H54 (cell line): ENCODE measurements at regions not wholly inside any gene's neighbourhood (a gene's known extent, or its start where the extent isn't known, plus 50 kb on each side); places are given as distances from the start of the nearest gene placed in this dataset.

Experiments
- DNase-seq: peaks from one replicate; pipeline ENCODE4 v3.0.0; 2011; ENCODE audit warnings: low spot score, mixed read lengths; ENCODE audit not compliant: insufficient read length
- FAIRE-seq: peaks from 3 replicates; lab custom pipeline; 2011; peaks lifted over from hg19 to GRCh38; lab: Jason Lieb, UNC
- POLR2A ChIP-seq: IDR thresholded peaks from 2 replicates; pipeline ENCODE4 v1.6.1; 2011; ENCODE audit warnings: low read depth, mild to moderate bottlenecking, low read length

DNA sequence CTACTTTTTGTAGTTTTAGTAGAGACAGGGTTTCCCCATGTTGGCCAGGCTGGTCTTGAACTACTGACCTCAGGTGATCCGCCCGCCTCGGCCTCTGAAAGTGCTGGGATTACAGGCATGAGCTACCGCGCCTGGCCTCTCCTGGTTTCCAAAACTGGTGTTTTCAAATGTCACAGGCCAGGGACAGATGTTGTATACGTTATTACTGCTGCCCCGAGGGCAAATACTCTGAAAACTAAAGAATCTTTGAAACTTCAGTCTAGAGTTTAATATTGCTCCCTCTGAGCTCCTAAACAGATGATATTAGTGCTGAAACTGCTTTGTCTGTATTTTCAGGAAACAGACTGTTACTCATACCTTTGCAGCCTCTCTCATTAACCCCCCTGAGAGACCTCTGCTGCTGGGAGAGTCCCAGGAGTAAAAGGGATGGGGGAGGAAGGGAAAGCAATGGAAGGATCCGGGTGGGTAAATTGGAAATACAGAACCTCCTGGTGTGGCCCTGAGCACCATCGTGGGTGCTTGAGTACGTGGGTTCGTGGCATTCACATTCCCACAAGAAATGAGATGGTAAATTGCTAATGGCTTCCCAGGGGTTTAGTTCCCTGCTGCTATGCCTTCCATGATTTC is 96.3 kb upstream of the IGF1R start:
- DNase-seq, result no peak
- no peak for TF ChIP-seq POLR2A
- FAIRE-seq, result no peak

DNA sequence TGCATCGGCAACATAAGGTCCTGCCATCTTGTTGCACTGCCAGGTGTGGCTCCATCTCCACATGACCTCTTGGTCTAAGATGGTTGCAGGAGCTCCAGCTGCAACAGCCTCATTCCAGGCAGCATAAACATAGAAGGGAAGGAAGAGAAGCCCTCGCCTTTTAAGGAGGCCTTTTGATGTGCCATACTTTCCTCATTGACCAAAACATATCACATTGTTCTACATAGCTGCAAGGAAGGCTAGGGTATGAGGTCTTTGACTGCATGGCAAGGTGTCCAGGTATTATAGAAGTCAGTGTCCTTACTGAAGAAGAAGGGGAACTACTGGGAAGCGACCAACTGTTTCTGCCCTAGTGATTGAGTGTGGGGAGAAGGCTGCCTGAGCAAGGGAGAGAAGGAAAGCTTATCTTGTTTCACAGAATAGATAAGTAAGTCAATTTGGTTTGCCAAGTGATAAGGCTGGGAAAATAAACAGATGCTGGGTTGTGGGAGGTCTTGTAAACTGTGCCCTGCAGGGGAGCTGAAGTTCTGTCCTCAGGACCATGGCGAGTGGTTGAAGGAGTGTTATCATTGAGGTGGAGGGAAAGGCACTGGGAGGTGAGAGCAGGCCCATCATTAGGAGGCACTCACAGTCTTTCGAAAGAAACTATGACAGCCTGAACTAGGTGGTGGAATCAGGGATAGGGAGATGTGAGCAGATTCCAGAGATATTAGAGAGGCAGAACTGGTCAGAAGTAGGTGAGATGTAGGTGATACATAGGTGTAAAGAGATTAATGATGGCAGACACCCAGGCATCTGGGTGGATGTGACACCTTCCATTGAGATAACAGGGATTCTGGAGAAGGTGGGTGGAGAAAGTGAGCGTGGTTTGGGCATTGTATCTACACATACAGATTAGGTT is 93.8 kb upstream of the IGF1R start:
- DNase-seq (no peak), FAIRE-seq (no peak)
- no peak for TF ChIP-seq POLR2A

DNA sequence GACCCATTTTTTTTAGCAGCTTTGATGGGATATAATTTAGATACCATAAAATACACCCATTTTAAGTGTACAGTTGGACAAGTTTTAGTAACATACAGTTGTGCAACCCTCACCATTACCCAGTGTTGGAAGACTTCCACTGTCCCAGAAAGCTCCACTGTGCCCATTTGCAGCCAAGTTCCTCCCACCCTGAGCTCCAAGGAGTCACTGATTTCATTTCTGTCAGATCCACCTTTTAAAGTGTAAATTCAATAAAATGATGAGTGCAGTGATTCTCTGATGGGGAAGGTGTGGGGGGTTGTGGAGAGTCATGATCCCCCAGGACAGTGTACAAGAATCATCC is 93.2 kb upstream of the IGF1R start:
- no peak for DNase-seq
- no peak for FAIRE-seq
- no peak for TF ChIP-seq POLR2A

DNA sequence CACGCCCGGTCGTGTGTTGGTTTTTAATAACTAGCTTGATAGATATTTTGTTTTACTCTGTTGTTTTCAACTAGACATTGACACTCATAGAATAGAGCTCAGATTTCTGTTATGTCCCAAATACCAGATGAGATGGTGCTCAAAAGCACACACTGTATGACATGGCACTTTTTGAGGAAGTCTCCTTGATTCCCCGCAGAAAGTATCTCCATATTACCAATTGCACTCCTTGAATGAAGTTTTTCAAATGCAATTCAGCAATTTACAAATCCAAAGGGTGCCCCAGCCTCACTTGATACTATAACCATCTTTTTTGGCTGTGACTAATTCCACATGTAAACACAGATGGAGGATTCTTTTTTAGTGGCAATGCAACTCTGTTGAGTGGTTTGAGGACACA is 92.0 kb upstream of the IGF1R start:
- FAIRE-seq (no peak), DNase-seq (no peak)
- TF ChIP-seq POLR2A, result no peak

DNA sequence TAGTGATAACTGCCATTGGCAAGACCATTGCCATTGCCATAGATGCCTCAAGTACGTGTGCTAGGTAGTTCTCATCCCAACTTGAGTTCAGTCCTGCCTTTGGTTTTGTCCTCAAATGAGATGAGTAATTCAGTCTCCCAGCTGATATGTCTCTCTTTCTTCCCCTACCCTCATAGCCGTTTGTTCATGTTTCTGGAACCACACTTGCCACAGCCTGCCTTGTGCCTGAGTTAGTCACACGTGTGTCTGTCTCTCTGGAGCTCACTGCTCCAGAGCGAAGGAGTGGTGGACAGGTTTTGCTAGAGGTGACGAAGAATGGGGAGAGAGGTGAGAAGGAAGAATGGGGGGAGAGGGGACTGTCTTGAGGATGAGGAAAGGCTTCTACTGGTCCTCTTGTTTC is 88.0 kb upstream of the IGF1R start:
- DNase-seq, result no peak
- TF ChIP-seq POLR2A, result no peak
- no peak for FAIRE-seq

DNA sequence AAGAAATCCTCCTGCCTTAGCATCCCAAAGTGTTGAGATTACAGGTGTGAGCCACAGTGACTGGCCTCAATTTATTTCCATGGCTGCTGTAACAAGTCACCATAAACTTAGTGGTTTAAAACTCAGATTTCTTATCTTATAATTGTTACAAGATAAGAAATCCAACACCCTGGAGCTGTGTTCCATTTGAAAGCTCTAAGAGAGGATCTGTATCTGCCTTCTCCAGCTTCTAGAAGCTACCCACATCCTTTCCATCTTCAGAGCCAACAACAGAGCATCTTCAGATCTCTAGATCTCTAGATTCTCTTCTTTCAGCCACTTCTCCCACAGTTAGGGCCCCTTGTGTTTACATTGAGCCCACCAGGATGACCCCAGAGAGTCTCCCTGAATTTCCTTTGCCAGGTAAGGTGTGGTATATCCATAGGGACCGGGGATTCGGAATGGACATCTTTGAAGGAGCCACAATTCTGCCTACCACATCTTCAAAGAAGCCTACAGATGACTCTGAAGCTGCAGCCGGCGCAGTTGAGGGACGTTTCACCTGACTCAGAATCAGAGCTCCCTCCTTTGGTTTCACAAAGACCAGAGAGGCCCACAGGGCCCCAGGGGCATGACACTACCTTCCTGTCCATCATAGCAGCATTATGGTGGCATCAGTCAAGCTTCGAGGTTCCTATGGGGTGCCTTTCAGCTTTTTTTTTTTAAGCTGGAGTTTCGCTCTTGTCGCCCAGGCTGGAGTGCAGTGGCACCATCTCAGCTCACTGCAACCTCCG is 87.0 kb upstream of the IGF1R start:
- no peak for TF ChIP-seq POLR2A
- FAIRE-seq, result no peak
- DNase-seq, result no peak

DNA sequence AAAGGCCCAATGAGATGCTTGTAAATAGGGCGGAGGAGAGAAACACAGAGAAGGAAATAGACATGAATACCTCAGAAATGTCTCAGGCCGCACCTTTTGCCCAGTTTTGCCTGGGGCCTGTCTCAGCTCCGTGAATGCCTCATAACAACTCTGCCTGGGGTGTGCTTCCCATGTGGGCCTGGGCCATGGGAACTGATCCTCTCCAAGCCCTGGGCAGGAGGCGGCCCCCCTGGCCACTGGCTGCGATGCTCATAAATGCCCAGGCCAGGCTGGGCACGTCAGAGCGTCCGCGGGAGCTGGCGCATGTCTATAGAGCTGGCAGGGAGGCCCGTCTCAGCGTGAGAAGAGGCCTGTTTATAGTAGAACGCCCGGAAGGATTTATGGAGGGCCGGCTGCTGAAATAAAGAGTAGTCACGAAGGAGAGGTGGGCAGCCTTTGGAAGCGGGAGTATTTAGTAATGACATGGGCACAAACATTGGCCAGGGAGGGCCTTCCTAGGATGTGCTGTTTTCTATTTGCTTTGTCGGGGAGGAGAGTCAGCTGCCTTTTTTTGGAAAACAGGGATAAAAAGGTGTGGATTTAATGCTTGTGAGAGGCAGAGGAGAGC is 85.9 kb upstream of the IGF1R start:
- FAIRE-seq (no peak), DNase-seq (no peak)

DNA sequence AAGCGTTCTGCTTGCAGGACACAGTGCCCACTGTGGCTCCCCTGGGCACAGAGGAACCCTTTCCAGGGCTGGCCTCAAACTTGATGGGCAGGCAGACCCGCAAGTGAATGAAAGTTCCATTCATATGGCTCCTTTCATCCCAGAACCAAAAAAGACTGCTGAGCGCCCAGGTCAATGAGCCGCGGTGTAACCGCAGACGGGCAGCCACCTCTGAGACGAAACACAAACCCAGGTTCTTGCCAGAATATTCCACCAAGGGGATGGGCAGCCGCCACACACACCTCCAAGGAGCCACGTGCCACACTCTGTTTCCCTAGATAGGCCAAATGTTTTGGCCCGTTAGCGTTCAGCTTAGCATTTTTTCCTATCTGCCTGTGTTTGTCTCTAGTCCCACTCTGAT is 82.8 kb upstream of the IGF1R start:
- FAIRE-seq, result no peak
- DNase-seq, result no peak
- no peak for TF ChIP-seq POLR2A

More for the DNA sequence above, 85.9 kb upstream of the IGF1R start:
- no peak for TF ChIP-seq POLR2A

DNA sequence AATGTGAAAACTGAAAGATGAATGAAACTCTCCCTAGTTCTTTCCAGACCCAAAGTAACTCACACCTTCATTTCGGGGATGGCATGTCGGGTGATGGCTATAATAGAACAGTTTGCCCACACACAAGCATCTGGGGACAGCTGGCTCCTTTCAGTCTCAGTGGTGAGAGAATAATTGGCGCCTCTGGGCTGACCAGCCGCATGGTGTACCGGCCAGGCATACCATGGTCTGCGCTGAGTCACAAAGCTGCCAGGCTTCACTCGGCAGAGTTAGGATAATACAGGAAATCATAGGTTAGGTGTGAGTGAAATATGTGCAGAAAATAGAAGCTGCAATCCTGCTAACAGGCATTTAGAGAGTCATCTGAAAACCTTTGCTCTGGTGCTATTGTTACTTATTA is 80.4 kb upstream of the IGF1R start:
- TF ChIP-seq POLR2A, result no peak
- no peak for DNase-seq
- no peak for FAIRE-seq

DNA sequence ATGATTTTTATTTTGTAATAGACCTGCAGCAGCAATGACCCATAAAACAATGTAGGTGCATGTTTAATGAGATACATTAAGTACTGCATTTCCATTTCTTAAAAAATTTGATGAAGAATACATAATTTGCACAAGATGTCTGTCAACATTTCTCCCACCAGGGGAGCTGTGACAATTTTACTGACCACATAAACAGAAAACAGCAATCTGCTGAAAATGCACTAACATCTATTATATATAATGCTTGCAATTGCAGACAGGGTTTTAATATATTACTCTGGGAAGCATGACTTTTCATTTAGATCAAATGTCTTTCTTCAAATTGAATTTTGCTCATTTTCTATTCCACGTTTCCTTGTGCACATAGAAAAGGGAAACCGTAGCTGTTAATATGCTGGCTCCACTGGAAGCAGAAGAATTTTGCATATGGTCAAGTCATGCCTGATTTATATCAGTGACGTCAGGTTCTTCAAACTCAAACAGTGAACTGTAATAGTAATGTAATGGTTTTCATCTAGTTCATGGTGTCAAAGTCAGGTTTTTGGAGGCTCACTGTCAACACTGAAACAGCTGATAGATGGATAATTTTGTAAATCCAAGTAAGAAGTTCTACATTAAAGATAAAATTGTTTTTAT is 79.8 kb upstream of the IGF1R start:
- DNase-seq (no peak), FAIRE-seq (no peak)
- no peak for TF ChIP-seq POLR2A

DNA sequence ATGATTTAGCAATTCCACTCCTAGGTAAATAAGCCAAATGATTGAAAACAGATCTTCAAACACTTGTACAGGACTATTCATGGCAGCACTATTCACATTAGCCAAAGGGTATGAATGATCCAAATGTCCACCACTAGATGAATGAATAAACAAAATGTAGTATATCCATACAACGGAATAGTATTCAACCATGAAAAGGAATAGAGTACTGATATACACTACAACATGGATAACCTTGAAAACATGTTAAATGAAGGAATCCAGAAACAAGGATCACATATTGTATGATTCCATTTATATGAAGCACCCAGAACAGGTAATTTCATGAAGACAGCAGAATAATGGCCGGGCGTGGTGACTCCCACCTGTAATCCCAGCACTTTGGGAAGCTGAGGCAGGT is 78.2 kb upstream of the IGF1R start:
- no peak for FAIRE-seq
- TF ChIP-seq POLR2A, result no peak
- DNase-seq, result no peak

DNA sequence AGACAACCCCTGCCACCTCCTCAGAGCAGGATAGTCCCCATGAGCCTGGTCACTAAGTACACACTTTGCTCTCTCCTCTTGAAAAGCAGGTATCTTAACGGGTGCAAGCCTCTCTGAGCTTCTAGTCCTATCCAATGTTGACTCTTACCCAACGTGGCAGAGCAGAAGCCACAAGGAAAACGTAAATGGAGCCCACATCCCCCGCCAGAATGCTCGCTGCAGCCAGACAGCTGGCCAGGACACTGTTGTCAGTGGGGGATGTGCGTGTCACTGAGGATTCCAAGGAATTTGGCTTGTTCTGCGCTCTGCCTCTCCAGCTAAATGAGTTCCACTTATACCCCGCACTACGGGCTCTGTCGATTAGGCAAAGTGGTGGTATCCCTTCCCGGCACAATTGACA is 67.8 kb upstream of the IGF1R start:
- DNase-seq (no peak), FAIRE-seq (no peak)
- TF ChIP-seq POLR2A, result no peak

DNA sequence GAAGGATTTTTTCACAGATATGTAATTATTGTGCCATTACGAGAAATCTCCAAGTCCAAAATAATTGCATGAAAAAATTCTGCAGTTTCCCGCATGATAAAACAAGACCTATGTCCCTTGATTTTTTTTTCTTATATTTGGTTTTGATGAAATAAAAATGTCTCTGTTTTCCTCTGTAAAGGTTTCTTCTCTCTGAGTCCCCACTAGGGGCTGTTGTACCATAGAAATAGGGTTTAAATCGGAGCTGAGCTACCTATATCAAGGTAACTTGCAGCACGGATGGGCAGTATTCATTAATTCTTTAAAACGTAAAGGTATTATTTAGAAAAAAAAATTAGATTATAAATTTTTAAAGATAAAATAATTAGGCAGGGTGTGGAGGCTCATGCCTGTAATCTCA is 66.6 kb upstream of the IGF1R start:
- no peak for FAIRE-seq
- TF ChIP-seq POLR2A, result no peak
- DNase-seq, result no peak
